ENCODE measurements at regions not wholly inside any gene's neighbourhood (a gene's known extent, or its start where the extent isn't known, plus 50 kb on each side); places are given as distances from the start of the nearest gene placed in this dataset.

DNA sequence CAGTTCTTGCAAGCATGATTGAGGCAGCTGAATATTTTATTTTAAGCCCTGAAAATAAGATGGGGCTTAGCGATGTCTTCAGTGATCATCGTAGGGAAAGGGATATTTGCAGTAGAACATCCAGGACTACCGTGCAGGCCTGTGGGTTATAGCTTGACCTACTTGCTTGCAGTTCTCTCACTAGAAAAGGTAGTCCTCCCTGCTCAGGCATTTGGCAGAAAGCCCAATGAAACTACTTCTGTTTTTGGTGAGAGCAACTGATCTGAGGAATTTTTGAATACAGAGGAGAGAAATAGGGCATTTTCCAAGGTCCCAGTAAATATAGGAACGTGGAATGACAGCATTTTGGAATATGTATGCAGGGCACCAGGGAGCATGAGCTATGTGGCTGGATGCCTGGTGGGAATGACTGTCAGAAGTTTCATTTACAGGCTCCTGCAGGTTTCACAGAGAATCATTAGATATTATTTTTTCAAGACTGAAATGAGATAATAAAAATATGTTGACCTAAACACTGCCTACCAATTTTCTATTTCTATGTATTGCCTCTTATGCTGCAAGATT lies 417.9 kb upstream of the ACTBL2 start:
- DNase-seq (no peak), ATAC-seq (ENCODE audit: low read depth) (no peak)
- Histone ChIP-seq H3K27me3 (replicated peaks in 1 of 4; ENCODE audit: control extremely low read depth in 1 of 4, control insufficient read depth in 3 of 4, insufficient read depth in 4 of 4, low read length in 3 of 4) (peaks cover 0 to 2% (median 0%) of the 10 kb centered on the region in 4 experiments), H3K36me3 (replicated peaks in 1 of 2; ENCODE audit: control extremely low read depth in 1 of 2, control insufficient read depth in 1 of 2, extremely low read depth in 1 of 2, insufficient read depth in 2 of 2, low read length in 1 of 2) (no peaks in the 10 kb centered on the region), H3K79me2 (ENCODE audit: control insufficient read depth, insufficient read depth, low read length) (no peaks in the 10 kb centered on the region), H3K4me2 (replicated peaks; ENCODE audit: low read depth, low read length, poor library complexity, severe bottlenecking) (no peak overlapping the region), H2AFZ (ENCODE audit: insufficient read depth, low read depth, low read length, poor library complexity, severe bottlenecking) (no peak overlapping the region), H3K9ac (ENCODE audit: low read length) (no peak overlapping the region), H3K9me3 (ENCODE audit: control extremely low read depth in 1 of 3, control insufficient read depth in 2 of 3, insufficient read depth in 1 of 3, low read length in 2 of 3) (no peaks in the 10 kb centered on the region), H3K4me3 (ENCODE audit: control extremely low read depth in 1 of 5, extremely low read depth in 1 of 5, insufficient read depth in 1 of 5, low read depth in 2 of 5, low read length in 4 of 5) (no peak overlapping the region), H3K4me1 (ENCODE audit: control insufficient read depth in 2 of 2, insufficient read depth in 2 of 2, low read length in 2 of 2) (no peaks in the 10 kb centered on the region), H4K20me1 (ENCODE audit: control insufficient read depth, insufficient read depth, low read length, poor library complexity, severe bottlenecking) (no peaks in the 10 kb centered on the region), H3K27ac (ENCODE audit: low read length in 2 of 2) (no peak overlapping the region)
- Mint-ChIP-seq H3K27me3 (no peaks in the 10 kb centered on the region), H3K27ac (no peak overlapping the region), H3K4me1 (no peaks in the 10 kb centered on the region), H3K9me3 (ENCODE audit: insufficient read depth) (no peaks in the 10 kb centered on the region), H3K4me3 (no peak overlapping the region)
- POLR2A ChIA-PET, result no interaction called here
- WGBS (ENCODE audit: insufficient coverage), result 26% methylated on average over 4 of the region's 4 CpGs
- CTCF ChIA-PET, result no interaction called here
- intact Hi-C loops (cut with micrococcal nuclease), result no loop called here
- TF ChIP-seq, protein P1, sequence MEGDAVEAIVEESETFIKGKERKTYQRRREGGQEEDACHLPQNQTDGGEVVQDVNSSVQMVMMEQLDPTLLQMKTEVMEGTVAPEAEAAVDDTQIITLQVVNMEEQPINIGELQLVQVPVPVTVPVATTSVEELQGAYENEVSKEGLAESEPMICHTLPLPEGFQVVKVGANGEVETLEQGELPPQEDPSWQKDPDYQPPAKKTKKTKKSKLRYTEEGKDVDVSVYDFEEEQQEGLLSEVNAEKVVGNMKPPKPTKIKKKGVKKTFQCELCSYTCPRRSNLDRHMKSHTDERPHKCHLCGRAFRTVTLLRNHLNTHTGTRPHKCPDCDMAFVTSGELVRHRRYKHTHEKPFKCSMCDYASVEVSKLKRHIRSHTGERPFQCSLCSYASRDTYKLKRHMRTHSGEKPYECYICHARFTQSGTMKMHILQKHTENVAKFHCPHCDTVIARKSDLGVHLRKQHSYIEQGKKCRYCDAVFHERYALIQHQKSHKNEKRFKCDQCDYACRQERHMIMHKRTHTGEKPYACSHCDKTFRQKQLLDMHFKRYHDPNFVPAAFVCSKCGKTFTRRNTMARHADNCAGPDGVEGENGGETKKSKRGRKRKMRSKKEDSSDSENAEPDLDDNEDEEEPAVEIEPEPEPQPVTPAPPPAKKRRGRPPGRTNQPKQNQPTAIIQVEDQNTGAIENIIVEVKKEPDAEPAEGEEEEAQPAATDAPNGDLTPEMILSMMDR (IDR thresholded peaks at IDR 0.05), result no peak
- TF ChIP-seq EZH2 (IDR thresholded peaks at IDR 0.05; ENCODE audit: borderline replicate concordance, insufficient read depth, low read depth, low read length, poor library complexity, severe bottlenecking), result no peak

- DNase-seq (no peak), ATAC-seq (ENCODE audit: low read depth) (no peak)
- Histone ChIP-seq H3K4me3 (ENCODE audit: control extremely low read depth in 1 of 5, extremely low read depth in 1 of 5, insufficient read depth in 1 of 5, low read depth in 2 of 5, low read length in 4 of 5) (no peak overlapping the region), H3K27ac (ENCODE audit: low read length in 2 of 2) (no peak overlapping the region), H3K79me2 (ENCODE audit: control insufficient read depth, insufficient read depth, low read length) (no peaks in the 10 kb centered on the region), H3K4me1 (ENCODE audit: control insufficient read depth in 2 of 2, insufficient read depth in 2 of 2, low read length in 2 of 2) (no peaks in the 10 kb centered on the region), H2AFZ (ENCODE audit: insufficient read depth, low read depth, low read length, poor library complexity, severe bottlenecking) (no peak overlapping the region), H4K20me1 (ENCODE audit: control insufficient read depth, insufficient read depth, low read length, poor library complexity, severe bottlenecking) (no peaks in the 10 kb centered on the region), H3K9ac (ENCODE audit: low read length) (no peak overlapping the region), H3K36me3 (replicated peaks in 1 of 2; ENCODE audit: control extremely low read depth in 1 of 2, control insufficient read depth in 1 of 2, extremely low read depth in 1 of 2, insufficient read depth in 2 of 2, low read length in 1 of 2) (no peaks in the 10 kb centered on the region), H3K27me3 (replicated peaks in 1 of 4; ENCODE audit: control extremely low read depth in 1 of 4, control insufficient read depth in 3 of 4, insufficient read depth in 4 of 4, low read length in 3 of 4) (no peaks in the 10 kb centered on the region), H3K4me2 (replicated peaks; ENCODE audit: low read depth, low read length, poor library complexity, severe bottlenecking) (no peak overlapping the region), H3K9me3 (ENCODE audit: control extremely low read depth in 1 of 3, control insufficient read depth in 2 of 3, insufficient read depth in 1 of 3, low read length in 2 of 3) (no peaks in the 10 kb centered on the region)
- no peaks in the 10 kb centered on the region for H3K27me3 Mint-ChIP-seq
- TF ChIP-seq, protein P1 (IDR thresholded peaks at IDR 0.05), result no peak
- no peak for TF ChIP-seq EZH2 (IDR thresholded peaks at IDR 0.05; ENCODE audit: borderline replicate concordance, insufficient read depth, low read depth, low read length, poor library complexity, severe bottlenecking)
- ChIA-PET POLR2A (no interaction called here), CTCF (no interaction called here)
- H3K4me3 Mint-ChIP-seq, result no peak overlapping the region
- intact Hi-C loops (cut with micrococcal nuclease), result no loop called here
- H3K27ac Mint-ChIP-seq, result no peak overlapping the region
- H3K4me1 Mint-ChIP-seq, result no peaks in the 10 kb centered on the region
- H3K9me3 Mint-ChIP-seq (ENCODE audit: insufficient read depth), result no peaks in the 10 kb centered on the region
Observed at GRCh38 chr5:57896576-57896975, 414.0 kb upstream of the ACTBL2 start.
